ENCODE measurements at regions not wholly inside any gene's neighbourhood (a gene's known extent, or its start where the extent isn't known, plus 50 kb on each side); places are given as distances from the start of the nearest gene placed in this dataset.
"Not testable (repeated sequence)": the region's sequence is repeated elsewhere in the genome, so short reads cannot be mapped to it uniquely, and the experiment has no call there.

GRCh38 chr16:22694887-22695382 is 119.0 kb upstream of the HS3ST2 start:
- DNase-seq, result no peak
- intact Hi-C loops (cut with DNase I), result no loop called here

GRCh38 chr16:22695773-22696172 is 118.2 kb upstream of the HS3ST2 start:
- DNase-seq; intact Hi-C loops (cut with DNase I): not testable (repeated sequence)

GRCh38 chr16:22699356-22699755 is 114.6 kb upstream of the HS3ST2 start:
- no peak for DNase-seq
- intact Hi-C loops (cut with DNase I), result no loop called here

- intact Hi-C loops (cut with DNase I), result loop anchor here (10.0 kb wide), 1 partner anchor 109 kb away; the partner anchor contains the start of gene HS3ST2
- no peak for DNase-seq
These were observed 108.2 kb upstream of the HS3ST2 start for GRCh38 chr16:22705799-22706198.

- no peak for DNase-seq
- intact Hi-C loops (cut with DNase I), result no loop called here
These were observed 103.6 kb upstream of the HS3ST2 start for GRCh38 chr16:22710326-22710725.

GRCh38 chr16:22711847-22712246 is 102.1 kb upstream of the HS3ST2 start:
- intact Hi-C loops (cut with DNase I), result no loop called here
- no peak for DNase-seq

GRCh38 chr16:22712471-22712870 is 101.5 kb upstream of the HS3ST2 start:
- intact Hi-C loops (cut with DNase I), result no loop called here
- DNase-seq, result no peak

- DNase-seq; intact Hi-C loops (cut with DNase I): not testable (repeated sequence)
These were observed 95.4 kb upstream of the HS3ST2 start for GRCh38 chr16:22718598-22718997.

- no peak for DNase-seq
- intact Hi-C loops (cut with DNase I), result no loop called here
These were observed 94.0 kb upstream of the HS3ST2 start for GRCh38 chr16:22719945-22720344.

GRCh38 chr16:22721511-22722100 is 92.4 kb upstream of the HS3ST2 start:
- intact Hi-C loops (cut with DNase I), result no loop called here
- no peak for DNase-seq

GRCh38 chr16:22722551-22723541 is 91.1 kb upstream of the HS3ST2 start:
- DNase-seq, result peak in 1 of 10 donors; percentile 80
- intact Hi-C loops (cut with DNase I), result not testable (repeated sequence)

- intact Hi-C loops (cut with DNase I), result no loop called here
- DNase-seq, result no peak
These were observed 87.1 kb upstream of the HS3ST2 start for GRCh38 chr16:22726868-22727267.

- no peak for DNase-seq
- intact Hi-C loops (cut with DNase I), result no loop called here
These were observed 86.4 kb upstream of the HS3ST2 start for GRCh38 chr16:22727285-22728166.

- intact Hi-C loops (cut with DNase I), result no loop called here
These were observed 85.7 kb upstream of the HS3ST2 start for GRCh38 chr16:22728167-22728836.

GRCh38 chr16:22732400-22732799 is 81.6 kb upstream of the HS3ST2 start:
- intact Hi-C loops (cut with DNase I), result no loop called here
- DNase-seq, result no peak

More at GRCh38 chr16:22728167-22728836, 85.7 kb upstream of the HS3ST2 start:
- no peak for DNase-seq

GRCh38 chr16:22732959-22733358 is 81.0 kb upstream of the HS3ST2 start:
- no peak for DNase-seq
- intact Hi-C loops (cut with DNase I), result no loop called here

- no peak for DNase-seq
- intact Hi-C loops (cut with DNase I), result no loop called here
These were observed 79.6 kb upstream of the HS3ST2 start for GRCh38 chr16:22734368-22734767.

- intact Hi-C loops (cut with DNase I), result no loop called here
These were observed 77.2 kb upstream of the HS3ST2 start for GRCh38 chr16:22736791-22737190.

GRCh38 chr16:22739077-22739476 is 74.9 kb upstream of the HS3ST2 start:
- no peak for DNase-seq
- intact Hi-C loops (cut with DNase I), result no loop called here

More at GRCh38 chr16:22736791-22737190, 77.2 kb upstream of the HS3ST2 start:
- DNase-seq, result no peak

GRCh38 chr16:22743401-22743800 is 70.6 kb upstream of the HS3ST2 start:
- intact Hi-C loops (cut with DNase I), result no loop called here
- DNase-seq, result no peak

Data from posterior cingulate gyrus (tissue), 11 donors.